Suprapubic skin (tissue), 4 donors: ENCODE measurements at regions not wholly inside any gene's neighbourhood (a gene's known extent, or its start where the extent isn't known, plus 50 kb on each side); places are given as distances from the start of the nearest gene placed in this dataset.

ENCODE experiments used
- DNase-seq, 2 donors: peaks; one replicate each; pipeline ENCODE4 v3.0.0-alpha.2; 2019; ENCODE audit warnings: low spot score in 2 of 2
- H3K27ac ChIP-seq: fragments of 200-600 bp; sonication (generic); one replicate; pipeline ENCODE4 v1.5.1; 2019
- H3K27me3 ChIP-seq: fragments of 200-600 bp; sonication (generic); one replicate; pipeline ENCODE4 v1.5.1; 2019
- H3K36me3 ChIP-seq: fragments of 200-600 bp; sonication (generic); one replicate; pipeline ENCODE4 v1.5.1; 2019
- H3K4me1 ChIP-seq: fragments of 200-600 bp; sonication (generic); one replicate; pipeline ENCODE4 v1.5.1; 2019
- H3K4me3 ChIP-seq: fragments of 200-600 bp; sonication (generic); one replicate; pipeline ENCODE4 v1.5.1; 2019; ENCODE audit warnings: mild to moderate bottlenecking
- H3K9me3 ChIP-seq: fragments of 200-600 bp; sonication (generic); one replicate; pipeline ENCODE4 v1.5.1; 2019
- EP300 ChIP-seq: sonication (generic); formaldehyde crosslinking; IDR thresholded peaks from one replicate; pipeline ENCODE4 v1.6.1; 2017; ENCODE audit warnings: antibody characterized with exemption
- POLR2A ChIP-seq, 2 donors: fragments of 450-650 bp; IDR thresholded peaks; one replicate each; pipeline ENCODE4 v1.6.1; 2017; ENCODE audit warnings: antibody characterized with exemption in 2 of 2, mild to moderate bottlenecking in 2 of 2, moderate library complexity in 2 of 2
- POLR2AphosphoS5 ChIP-seq, 3 donors: sonication (generic); formaldehyde crosslinking; IDR thresholded peaks; one replicate each; pipeline ENCODE4 v1.6.1; 2017; ENCODE audit warnings: antibody characterized with exemption in 3 of 3
- WGBS: methylation state at CpG from one replicate; pipeline ENCODE4 v1.1.5; 2018; 5-methylcytosine and 5-hydroxymethylcytosine counted together
- TF ChIP-seq, protein P1 (sequence below), 2 donors: fragments of 200-600 bp in 1 of 2; fragments of 450-650 bp in 1 of 2; sonication (generic) in 1 of 2; IDR thresholded peaks; one replicate each; pipeline ENCODE4 v1.5.1; 2016 to 2019; ENCODE audit warnings: antibody characterized with exemption in 2 of 2, mild to moderate bottlenecking in 1 of 2, moderate library complexity in 1 of 2

- H3K27ac ChIP-seq, result no peak overlapping the region
- no peak for DNase-seq
- peaks cover 4% of the 10 kb centered on the region for H3K9me3 ChIP-seq
- no peaks in the 10 kb centered on the region for H3K4me1 ChIP-seq
- TF ChIP-seq POLR2A (IDR thresholded peaks at IDR 0.05) (no peak), POLR2AphosphoS5 (IDR thresholded peaks at IDR 0.05) (no peak), EP300 (peak; percentile 70)
- TF ChIP-seq, protein P1, sequence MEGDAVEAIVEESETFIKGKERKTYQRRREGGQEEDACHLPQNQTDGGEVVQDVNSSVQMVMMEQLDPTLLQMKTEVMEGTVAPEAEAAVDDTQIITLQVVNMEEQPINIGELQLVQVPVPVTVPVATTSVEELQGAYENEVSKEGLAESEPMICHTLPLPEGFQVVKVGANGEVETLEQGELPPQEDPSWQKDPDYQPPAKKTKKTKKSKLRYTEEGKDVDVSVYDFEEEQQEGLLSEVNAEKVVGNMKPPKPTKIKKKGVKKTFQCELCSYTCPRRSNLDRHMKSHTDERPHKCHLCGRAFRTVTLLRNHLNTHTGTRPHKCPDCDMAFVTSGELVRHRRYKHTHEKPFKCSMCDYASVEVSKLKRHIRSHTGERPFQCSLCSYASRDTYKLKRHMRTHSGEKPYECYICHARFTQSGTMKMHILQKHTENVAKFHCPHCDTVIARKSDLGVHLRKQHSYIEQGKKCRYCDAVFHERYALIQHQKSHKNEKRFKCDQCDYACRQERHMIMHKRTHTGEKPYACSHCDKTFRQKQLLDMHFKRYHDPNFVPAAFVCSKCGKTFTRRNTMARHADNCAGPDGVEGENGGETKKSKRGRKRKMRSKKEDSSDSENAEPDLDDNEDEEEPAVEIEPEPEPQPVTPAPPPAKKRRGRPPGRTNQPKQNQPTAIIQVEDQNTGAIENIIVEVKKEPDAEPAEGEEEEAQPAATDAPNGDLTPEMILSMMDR (IDR thresholded peaks at IDR 0.05), result no peak
- WGBS, result 79% methylated on average over 8 of the region's 8 CpGs
- no peaks in the 10 kb centered on the region for H3K27me3 ChIP-seq
- H3K4me3 ChIP-seq, result no peak overlapping the region
- H3K36me3 ChIP-seq, result no peaks in the 10 kb centered on the region
Observed at GRCh38 chr12:22759769-22760674, 135.1 kb downstream of the ETNK1 start.

- no peak for TF ChIP-seq POLR2A (IDR thresholded peaks at IDR 0.05)
- H3K4me3 ChIP-seq, result no peak overlapping the region
- 81% methylated on average over 15 of the region's 15 CpGs for WGBS
- no peaks in the 10 kb centered on the region for H3K27me3 ChIP-seq
- H3K4me1 ChIP-seq, result no peaks in the 10 kb centered on the region
- no peak for DNase-seq
- H3K9me3 ChIP-seq, result no peaks in the 10 kb centered on the region
- no peaks in the 10 kb centered on the region for H3K36me3 ChIP-seq
- no peak overlapping the region for H3K27ac ChIP-seq
Observed at GRCh38 chr12:22765421-22766130, 140.6 kb downstream of the ETNK1 start.

- H3K27ac ChIP-seq, result no peak overlapping the region
- H3K4me3 ChIP-seq, result no peak overlapping the region
- WGBS, result 59% methylated on average over 7 of the region's 7 CpGs
- no peaks in the 10 kb centered on the region for H3K9me3 ChIP-seq
- no peak for DNase-seq
- TF ChIP-seq POLR2A (IDR thresholded peaks at IDR 0.05) (no peak), EP300 (no peak), POLR2AphosphoS5 (IDR thresholded peaks at IDR 0.05) (no peak)
- TF ChIP-seq, protein P1 (IDR thresholded peaks at IDR 0.05), result no peak
- no peaks in the 10 kb centered on the region for H3K36me3 ChIP-seq
- H3K4me1 ChIP-seq, result no peaks in the 10 kb centered on the region
- no peaks in the 10 kb centered on the region for H3K27me3 ChIP-seq
Observed at GRCh38 chr12:22766911-22767420, 142.0 kb downstream of the ETNK1 start.

DNA sequence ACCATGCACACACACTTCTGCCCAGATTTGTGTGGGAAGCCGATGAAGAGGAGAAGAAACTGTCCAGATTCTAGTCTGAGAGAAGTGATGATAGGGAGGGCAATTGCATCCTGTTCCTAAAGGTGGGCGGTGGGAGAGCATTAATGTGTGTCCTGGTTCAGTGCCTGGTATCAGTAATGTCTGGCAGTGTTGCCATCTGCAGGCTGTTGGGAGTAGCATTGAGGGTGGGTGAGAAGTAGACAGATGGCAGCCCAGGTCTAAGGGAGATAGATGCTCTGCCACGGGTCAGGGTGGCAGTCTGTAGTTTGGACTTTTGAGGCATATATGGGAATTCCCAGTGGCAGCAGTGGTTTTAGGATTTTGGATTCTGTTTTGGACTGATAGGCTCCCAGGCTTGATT, 156.4 kb downstream of the ETNK1 start:
- no peak for DNase-seq
- Histone ChIP-seq H3K27ac (no peak overlapping the region), H3K4me1 (no peaks in the 10 kb centered on the region), H3K4me3 (no peak overlapping the region), H3K36me3 (no peaks in the 10 kb centered on the region), H3K9me3 (no peaks in the 10 kb centered on the region), H3K27me3 (no peaks in the 10 kb centered on the region)
- TF ChIP-seq POLR2AphosphoS5 (IDR thresholded peaks at IDR 0.05), result no peak
- no peak for TF ChIP-seq POLR2A (IDR thresholded peaks at IDR 0.05)
- TF ChIP-seq, protein P1 (IDR thresholded peaks at IDR 0.05), result no peak
- no peak for TF ChIP-seq EP300
- WGBS, result 76% methylated on average over 3 of the region's 3 CpGs

- TF ChIP-seq POLR2A (IDR thresholded peaks at IDR 0.05) (no peak), POLR2AphosphoS5 (IDR thresholded peaks at IDR 0.05) (no peak), EP300 (no peak)
- TF ChIP-seq, protein P1 (IDR thresholded peaks at IDR 0.05), result no peak
- Histone ChIP-seq H3K9me3 (no peaks in the 10 kb centered on the region), H3K27me3 (no peaks in the 10 kb centered on the region), H3K36me3 (no peaks in the 10 kb centered on the region), H3K4me1 (no peaks in the 10 kb centered on the region), H3K4me3 (no peak overlapping the region), H3K27ac (no peak overlapping the region)
- 55% methylated on average over 7 of the region's 7 CpGs for WGBS
- DNase-seq, result no peak
Observed at GRCh38 chr12:22787557-22787956, 162.6 kb downstream of the ETNK1 start.
